DND-41 (cell line): ENCODE measurements at regions not wholly inside any gene's neighbourhood (a gene's known extent, or its start where the extent isn't known, plus 50 kb on each side); places are given as distances from the start of the nearest gene placed in this dataset.

Source experiments
- ATAC-seq: fragments of 200-7000 bp; cut with Tn5 transposase; 3 replicates; pipeline ENCODE4 v1.9.1; 2021; ENCODE audit warnings: low read depth; ENCODE audit not compliant: insufficient read depth
- DNase-seq: peaks from one replicate; pipeline ENCODE4 v3.0.0-alpha.2; 2020
- H2AFZ ChIP-seq: 2 replicates; pipeline ENCODE4 v1.6.0; 2012; ENCODE audit warnings: low read depth, low read length
- H3K27ac ChIP-seq: 2 replicates; pipeline ENCODE4 v1.5.1; 2012; ENCODE audit warnings: low read length, inconsistent platforms
- H3K27me3 ChIP-seq: fragments of 200-600 bp; sonication (generic); 2 replicates; pipeline ENCODE4 v1.6.0; 2012; ENCODE audit warnings: low read length, mild to moderate bottlenecking, inconsistent platforms; ENCODE audit not compliant: insufficient read depth, poor library complexity
- H3K36me3 ChIP-seq: 2 replicates; pipeline ENCODE4 v1.5.1; 2012; ENCODE audit warnings: low read length, inconsistent platforms; ENCODE audit not compliant: insufficient read depth
- H3K4me1 ChIP-seq: 2 replicates; pipeline ENCODE4 v1.5.1; 2012; ENCODE audit warnings: mild to moderate bottlenecking, low read length; ENCODE audit not compliant: insufficient read depth
- H3K4me2 ChIP-seq: 2 replicates; pipeline ENCODE4 v1.6.0; 2012; ENCODE audit warnings: mild to moderate bottlenecking, moderate library complexity, low read length, inconsistent platforms; ENCODE audit not compliant: insufficient read depth
- H3K4me3 ChIP-seq, 2 experiments: fragments of 200-600 bp in 1 of 2; shearing (Covaris generic) in 1 of 2; 2 replicates each; pipeline ENCODE4 v1.5.1; 2012 to 2016; ENCODE audit warnings: inconsistent platforms in 2 of 2, low read length in 2 of 2, mild to moderate bottlenecking in 2 of 2, low read depth in 1 of 2, moderate library complexity in 1 of 2
- H3K79me2 ChIP-seq: 2 replicates; pipeline ENCODE4 v1.6.0; 2012; ENCODE audit warnings: low read length, inconsistent platforms; ENCODE audit not compliant: insufficient read depth
- H3K9ac ChIP-seq: 2 replicates; pipeline ENCODE4 v1.6.0; 2012; ENCODE audit warnings: low read depth, mild to moderate bottlenecking, inconsistent platforms, low read length, moderate library complexity
- H3K9me3 ChIP-seq: 2 replicates; pipeline ENCODE4 v1.5.1; 2012; ENCODE audit warnings: low read length, moderate library complexity, mild to moderate bottlenecking, inconsistent platforms; ENCODE audit not compliant: insufficient read depth, severe bottlenecking
- H4K20me1 ChIP-seq: 2 replicates; pipeline ENCODE4 v1.6.0; 2012; ENCODE audit warnings: low read length; ENCODE audit not compliant: insufficient read depth
- CTCF ChIP-seq: IDR thresholded peaks from 2 replicates; pipeline ENCODE4 v1.5.1; 2012; ENCODE audit warnings: borderline replicate concordance, low read length, moderate library complexity, mild to moderate bottlenecking; ENCODE audit not compliant: poor library complexity, severe bottlenecking; ENCODE audit errors: extremely low read depth
- EZH2 ChIP-seq: IDR thresholded peaks from 3 replicates; pipeline ENCODE4 v1.6.1; 2012; ENCODE audit warnings: borderline replicate concordance, low read depth, mild to moderate bottlenecking, moderate library complexity, low read length, inconsistent platforms; ENCODE audit not compliant: severe bottlenecking

GRCh38 chr16:6133009-6133557, 1035.5 kb upstream of the EEF2KMT start:
- no peak overlapping the region for H2AFZ ChIP-seq
- no peaks in the 10 kb centered on the region for H3K4me1 ChIP-seq
- DNase-seq: no peak
- no peak for ATAC-seq
- H3K79me2 ChIP-seq: no peaks in the 10 kb centered on the region
- no peak overlapping the region for H3K4me2 ChIP-seq
- H3K27me3 ChIP-seq: no peaks in the 10 kb centered on the region
- no peaks in the 10 kb centered on the region for H3K9me3 ChIP-seq
- no peak overlapping the region for H3K4me3 ChIP-seq
- no peaks in the 10 kb centered on the region for H4K20me1 ChIP-seq
- H3K36me3 ChIP-seq: no peaks in the 10 kb centered on the region
- H3K27ac ChIP-seq: no peak overlapping the region
- no peak for TF ChIP-seq CTCF
- no peak for TF ChIP-seq EZH2
- no peak overlapping the region for H3K9ac ChIP-seq

- H3K27me3 ChIP-seq: no peaks in the 10 kb centered on the region
- no peak for ATAC-seq
- no peak for TF ChIP-seq EZH2
- DNase-seq: no peak
- no peaks in the 10 kb centered on the region for H3K9me3 ChIP-seq
- H3K36me3 ChIP-seq: no peaks in the 10 kb centered on the region
- no peak overlapping the region for H3K4me2 ChIP-seq
- no peaks in the 10 kb centered on the region for H4K20me1 ChIP-seq
- H3K4me1 ChIP-seq: no peaks in the 10 kb centered on the region
- H3K4me3 ChIP-seq: no peak overlapping the region
- H2AFZ ChIP-seq: no peak overlapping the region
- H3K9ac ChIP-seq: no peak overlapping the region
- no peaks in the 10 kb centered on the region for H3K79me2 ChIP-seq
- H3K27ac ChIP-seq: no peak overlapping the region
These were observed 1034.5 kb upstream of the EEF2KMT start for GRCh38 chr16:6132121-6132520.

GRCh38 chr16:6131526-6132050, 1034.0 kb upstream of the EEF2KMT start:
- ATAC-seq (no peak), DNase-seq (no peak)

More at GRCh38 chr16:6131526-6132050, 1034.0 kb upstream of the EEF2KMT start:
- Histone ChIP-seq H3K4me1 (no peaks in the 10 kb centered on the region), H4K20me1 (no peaks in the 10 kb centered on the region), H3K27ac (no peak overlapping the region), H3K9me3 (no peaks in the 10 kb centered on the region), H3K36me3 (no peaks in the 10 kb centered on the region), H3K9ac (no peak overlapping the region), H2AFZ (no peak overlapping the region), H3K4me2 (no peak overlapping the region), H3K79me2 (no peaks in the 10 kb centered on the region), H3K27me3 (no peaks in the 10 kb centered on the region), H3K4me3 (no peak overlapping the region)
- no peak for TF ChIP-seq CTCF
- TF ChIP-seq EZH2: no peak
